ENCODE measurements at regions not wholly inside any gene's neighbourhood (a gene's known extent, or its start where the extent isn't known, plus 50 kb on each side); places are given as distances from the start of the nearest gene placed in this dataset.

DNA sequence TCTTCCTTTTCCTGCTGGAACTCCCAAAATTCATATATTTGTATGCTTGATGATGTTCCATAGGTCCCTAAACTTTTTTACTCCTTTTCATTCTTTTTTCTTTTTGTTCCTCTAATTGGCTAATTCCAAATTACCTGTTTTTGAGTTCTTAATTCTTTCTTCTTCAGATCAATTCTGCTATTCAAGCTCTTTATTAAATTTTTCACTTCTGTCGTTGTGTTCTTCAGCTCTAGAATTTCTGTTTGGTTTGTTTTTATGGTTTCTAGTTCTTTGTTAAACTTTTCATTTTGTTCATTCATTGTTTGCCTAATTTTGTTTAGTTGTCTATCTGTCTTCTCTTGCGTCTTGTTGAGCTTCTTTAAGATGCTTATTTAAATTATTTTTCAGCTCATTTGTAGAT lies 154.8 kb downstream of the TPH2 start:
- DNase-seq (no peak), ATAC-seq (no peak)
- H3K36me3 ChIP-seq = no peaks in the 10 kb centered on the region
- intact Hi-C loops (cut with DNase I) = no loop called here
- H3K27ac ChIP-seq = no peak overlapping the region
- no peak overlapping the region for H3K4me3 ChIP-seq
- H3K9me3 ChIP-seq = peaks cover 0 to 31% (median 11%) of the 10 kb centered on the region in 11 donors
- H3K27me3 ChIP-seq = no peaks in the 10 kb centered on the region
- WGBS, 2 donors = 86 to 89% methylated on average over 2 of the region's 2 CpGs
- TF ChIP-seq CTCF (IDR thresholded peaks at IDR 0.05) = no peak
- no peaks in the 10 kb centered on the region for H3K4me1 ChIP-seq

- Histone ChIP-seq H3K4me3 (no peak overlapping the region), H3K36me3 (no peaks in the 10 kb centered on the region), H3K27ac (no peak overlapping the region), H3K27me3 (peaks cover 0 to 4% (median 0%) of the 10 kb centered on the region in 7 donors), H3K4me1 (no peaks in the 10 kb centered on the region), H3K9me3 (peaks cover 0 to 31% (median 11%) of the 10 kb centered on the region in 11 donors)
- no peak for TF ChIP-seq CTCF (IDR thresholded peaks at IDR 0.05)
- intact Hi-C loops (cut with DNase I) = no loop called here
- ATAC-seq (no peak), DNase-seq (no peak)
- 83 to 87% methylated on average over 2 of the region's 2 CpGs for WGBS, 2 donors
Observed at GRCh38 chr12:72093930-72094329, 155.3 kb downstream of the TPH2 start.

DNA sequence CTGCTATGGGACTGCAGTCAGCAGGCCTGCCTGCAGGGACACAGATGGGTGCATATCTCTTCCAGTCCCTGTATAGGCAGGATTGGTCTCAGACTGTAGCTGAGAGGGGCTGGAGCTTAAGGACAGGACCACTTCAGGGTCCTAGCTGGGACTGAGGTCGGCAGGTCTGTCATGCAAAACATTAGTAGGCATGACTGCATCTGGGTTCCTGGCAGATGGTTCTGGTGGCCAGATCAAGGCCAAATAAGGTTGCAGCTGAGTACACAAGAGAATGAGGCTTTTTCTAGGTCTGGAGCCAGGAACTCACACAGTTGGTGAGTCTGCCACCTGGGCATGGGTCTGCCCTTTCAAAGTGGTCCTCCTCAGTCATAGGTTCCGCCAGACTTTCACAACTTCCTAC lies 155.8 kb downstream of the TPH2 start:
- intact Hi-C loops (cut with DNase I) = no loop called here
- DNase-seq (no peak), ATAC-seq (no peak)
- no peaks in the 10 kb centered on the region for H3K4me1 ChIP-seq
- no peak for TF ChIP-seq CTCF (IDR thresholded peaks at IDR 0.05)
- peaks cover 0 to 31% (median 11%) of the 10 kb centered on the region in 11 donors for H3K9me3 ChIP-seq
- no peak overlapping the region for H3K4me3 ChIP-seq
- peaks cover 0 to 4% (median 0%) of the 10 kb centered on the region in 7 donors for H3K27me3 ChIP-seq
- WGBS, 2 donors = 66 to 74% methylated on average over 2 of the region's 2 CpGs
- H3K27ac ChIP-seq = no peak overlapping the region
- no peaks in the 10 kb centered on the region for H3K36me3 ChIP-seq

- TF ChIP-seq CTCF (IDR thresholded peaks at IDR 0.05) = no peak
- 69 to 81% methylated on average over 1 of the region's 1 CpG for WGBS, 2 donors
- DNase-seq (no peak), ATAC-seq (no peak)
- H3K9me3 ChIP-seq = peaks cover 0 to 31% (median 11%) of the 10 kb centered on the region in 11 donors
- intact Hi-C loops (cut with DNase I) = no loop called here
- H3K4me1 ChIP-seq = no peaks in the 10 kb centered on the region
- no peaks in the 10 kb centered on the region for H3K36me3 ChIP-seq
- H3K27me3 ChIP-seq = peaks cover 0 to 4% (median 0%) of the 10 kb centered on the region in 7 donors
- H3K27ac ChIP-seq = no peak overlapping the region
- H3K4me3 ChIP-seq = no peak overlapping the region
Observed at GRCh38 chr12:72095025-72095424, 156.4 kb downstream of the TPH2 start.

Measured in heart right ventricle (tissue), 16 donors.